ENCODE measurements at regions not wholly inside any gene's neighbourhood (a gene's known extent, or its start where the extent isn't known, plus 50 kb on each side); places are given as distances from the start of the nearest gene placed in this dataset.
"Not testable (repeated sequence)": the region's sequence is repeated elsewhere in the genome, so short reads cannot be mapped to it uniquely, and the experiment has no call there.

DNA sequence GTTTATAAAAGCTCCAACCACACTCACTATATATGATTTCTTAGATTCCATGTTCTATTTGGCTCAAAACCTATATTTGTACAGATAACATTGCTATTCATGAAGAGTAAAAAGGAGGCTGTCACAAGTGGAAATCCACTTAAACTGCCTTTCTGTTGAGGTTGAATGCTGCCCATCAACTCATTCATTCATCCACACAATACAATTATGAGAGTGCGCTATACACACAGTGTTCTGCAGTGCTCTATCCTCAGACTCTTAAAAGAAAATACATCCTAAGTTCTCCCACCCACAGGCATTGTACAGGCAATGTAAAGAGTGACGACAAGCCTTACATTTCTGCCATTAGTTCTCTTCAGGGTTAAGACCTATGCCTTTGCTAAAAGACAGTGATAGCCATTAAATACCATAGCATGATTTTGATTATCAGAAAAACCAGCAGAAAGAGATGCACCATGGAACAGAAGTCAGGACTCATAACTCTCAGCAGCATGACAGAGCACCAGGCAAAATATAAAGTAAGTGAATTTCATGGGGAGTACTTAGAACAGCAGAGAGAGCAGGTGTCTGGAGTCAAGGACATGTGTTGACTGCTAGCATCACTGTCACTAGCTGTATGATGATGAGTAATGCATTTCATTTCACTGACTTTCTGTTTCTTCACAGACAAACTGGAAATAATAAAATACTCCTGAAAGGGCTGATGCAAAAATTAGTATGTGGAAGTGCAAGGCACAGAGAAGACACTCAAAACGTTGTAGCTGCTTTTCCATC is 218.0 kb downstream of the RBM26 start:
- DNase-seq (ENCODE audit: low read depth in 2 of 2) = no peak

DNA sequence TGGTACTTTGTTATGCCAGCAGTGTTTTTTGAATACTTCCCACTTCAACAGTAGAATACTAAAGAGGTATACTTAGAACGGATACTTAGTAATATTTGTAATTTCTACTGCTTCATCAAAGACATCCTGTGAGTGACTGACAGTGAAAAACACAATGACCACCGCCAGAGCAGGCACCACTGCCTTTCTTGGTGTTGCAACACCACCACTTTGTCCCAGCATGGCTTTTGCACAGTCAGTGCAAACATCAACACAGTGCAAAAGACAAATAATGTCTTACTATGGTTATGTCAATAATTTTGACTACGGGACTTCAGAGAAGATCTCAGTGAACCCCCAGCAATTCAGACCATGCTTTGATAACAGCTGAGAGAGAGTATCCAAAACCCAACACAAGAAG is 220.5 kb downstream of the RBM26 start:
- no peak for DNase-seq (ENCODE audit: low read depth in 2 of 2)

DNA sequence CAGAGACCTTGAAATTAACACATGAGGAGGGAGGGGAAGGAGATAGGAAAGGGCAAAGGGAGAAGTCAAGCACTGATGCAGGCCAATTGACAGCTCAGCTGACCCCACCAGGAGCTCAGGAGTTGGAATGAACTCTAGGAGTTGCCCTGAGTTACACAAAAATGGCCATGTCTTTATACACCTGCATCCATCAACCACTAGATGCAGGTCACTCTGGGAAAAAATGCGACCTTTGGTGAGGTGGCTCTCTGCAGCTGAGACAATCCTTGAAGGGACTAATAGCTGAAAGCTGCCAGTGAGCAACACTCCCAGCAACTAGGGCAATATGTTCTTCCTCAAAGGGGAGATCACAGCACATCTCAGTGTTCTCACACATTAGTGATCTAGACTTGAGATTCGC is 222.8 kb downstream of the RBM26 start:
- no peak for DNase-seq (ENCODE audit: low read depth in 2 of 2)

DNA sequence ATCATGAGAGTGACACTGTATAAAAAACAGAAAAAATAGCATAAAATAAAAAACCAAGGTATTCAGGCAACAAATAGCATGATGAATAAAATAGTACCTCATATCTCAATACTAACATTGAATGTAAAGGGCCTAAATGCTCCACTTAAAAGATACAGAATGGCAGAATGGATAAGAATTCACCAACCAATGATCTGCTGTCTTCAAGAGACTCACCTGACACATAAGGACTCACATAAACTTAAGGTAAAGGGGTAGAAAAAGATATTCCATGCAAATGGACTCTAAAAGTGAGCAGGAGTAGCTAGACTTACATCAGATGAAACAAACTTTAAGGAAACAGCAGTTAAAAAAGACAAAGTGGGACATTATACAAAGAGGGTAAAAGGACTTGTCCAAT is 232.4 kb downstream of the RBM26 start:
- DNase-seq (ENCODE audit: low read depth in 2 of 2) = not testable (repeated sequence)

DNA sequence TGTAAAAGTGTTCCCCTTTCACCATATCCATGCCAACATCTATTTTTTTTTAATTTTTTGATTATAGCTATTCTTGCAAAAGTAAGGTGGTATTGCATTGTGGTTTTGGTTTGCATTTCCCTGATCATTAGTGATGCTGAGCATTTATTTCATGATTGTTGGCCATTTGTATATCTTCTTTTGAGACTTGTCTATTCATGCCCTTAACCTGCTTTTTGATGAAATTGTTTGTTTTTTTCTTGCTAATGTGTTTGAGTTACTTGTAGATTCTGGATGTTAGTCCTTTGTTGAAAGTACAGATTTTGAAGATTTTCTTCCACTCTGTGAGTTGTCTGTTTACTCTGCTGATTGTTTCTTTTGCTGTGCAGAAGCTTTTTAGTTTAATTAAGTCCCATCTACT is 233.1 kb downstream of the RBM26 start:
- DNase-seq (ENCODE audit: low read depth in 2 of 2) = not testable (repeated sequence)

DNA sequence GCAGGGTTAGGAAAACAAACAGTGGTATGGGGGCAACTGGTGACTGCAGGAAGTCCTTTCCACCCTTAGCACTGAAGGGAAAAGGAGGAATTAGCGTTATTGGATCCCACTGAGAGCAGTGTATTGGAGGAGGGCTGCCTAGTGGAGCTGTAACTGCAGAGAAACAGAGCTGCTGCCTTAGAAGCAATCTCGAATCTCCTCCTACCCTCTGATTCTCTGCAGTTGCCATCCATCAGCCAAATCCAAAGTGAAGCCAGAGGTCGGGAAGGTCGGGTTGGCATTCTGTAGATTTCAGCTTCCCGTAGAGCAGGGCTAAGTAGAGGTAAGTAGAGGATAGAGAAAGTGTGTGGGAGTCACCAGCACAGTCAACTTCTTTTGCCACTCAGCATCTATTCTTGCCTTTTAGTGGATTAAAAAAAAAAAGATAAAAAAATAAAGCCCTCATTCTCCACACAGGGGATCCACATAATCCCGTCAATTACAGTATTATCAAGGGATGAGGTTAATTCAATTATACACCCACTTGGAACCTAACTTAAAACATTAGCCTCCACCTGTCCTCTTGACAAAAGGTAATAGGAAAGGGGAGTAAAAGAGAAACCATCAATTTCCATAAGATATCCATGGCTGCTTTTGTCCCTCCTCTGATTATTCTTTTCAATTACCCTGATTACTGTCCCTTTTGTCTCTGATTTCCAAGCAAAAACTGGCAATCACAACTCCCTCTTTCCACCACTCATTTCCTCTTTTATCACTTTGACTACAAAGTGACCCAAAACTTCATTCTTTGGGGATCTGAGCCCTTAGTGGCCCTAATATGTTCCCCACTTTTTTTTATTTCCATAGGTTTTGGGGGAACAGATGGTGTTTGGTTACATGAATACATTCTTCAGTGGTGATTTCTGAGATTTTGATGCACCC is 234.7 kb downstream of the RBM26 start:
- DNase-seq (ENCODE audit: low read depth in 2 of 2) = no peak

DNA sequence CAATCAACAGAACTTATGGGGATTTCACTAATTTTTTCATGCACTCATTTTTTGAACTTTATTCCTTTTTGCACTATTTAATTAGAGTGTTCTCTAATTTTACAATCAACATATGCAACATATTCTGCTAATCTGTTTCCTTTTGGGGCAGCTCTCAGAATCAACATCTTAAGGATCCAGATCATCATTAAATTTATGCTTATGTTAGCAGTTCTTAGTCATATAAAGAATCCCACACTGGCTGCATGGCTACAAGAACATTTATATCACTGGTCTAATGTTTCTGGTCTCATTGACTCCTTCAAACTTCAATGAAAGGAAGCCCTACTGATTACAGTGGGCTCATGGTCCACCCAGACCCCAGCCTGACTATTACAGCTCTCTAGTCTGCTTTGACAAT is 245.2 kb downstream of the RBM26 start:
- no peak for DNase-seq (ENCODE audit: low read depth in 2 of 2)

DNA sequence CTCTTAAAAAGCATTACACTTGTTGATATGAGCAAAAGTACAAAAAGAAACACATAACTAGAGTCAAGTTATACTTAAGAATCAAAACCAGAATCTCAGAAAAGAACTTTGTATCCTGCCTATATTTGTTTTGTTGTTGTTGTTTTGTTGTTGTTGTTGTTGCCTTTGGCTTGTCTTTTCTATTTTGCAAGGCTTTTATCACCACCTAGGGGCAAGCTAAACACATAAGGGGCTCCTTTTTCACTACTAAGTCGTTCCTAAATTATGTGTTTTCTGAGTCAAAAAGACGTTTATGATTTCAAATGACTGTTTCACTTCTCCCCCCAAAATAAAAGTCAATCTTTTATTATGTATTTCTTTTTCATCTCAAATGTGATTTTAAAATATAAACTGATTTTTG is 250.2 kb downstream of the RBM26 start:
- no peak for DNase-seq (ENCODE audit: low read depth in 2 of 2)

DNA sequence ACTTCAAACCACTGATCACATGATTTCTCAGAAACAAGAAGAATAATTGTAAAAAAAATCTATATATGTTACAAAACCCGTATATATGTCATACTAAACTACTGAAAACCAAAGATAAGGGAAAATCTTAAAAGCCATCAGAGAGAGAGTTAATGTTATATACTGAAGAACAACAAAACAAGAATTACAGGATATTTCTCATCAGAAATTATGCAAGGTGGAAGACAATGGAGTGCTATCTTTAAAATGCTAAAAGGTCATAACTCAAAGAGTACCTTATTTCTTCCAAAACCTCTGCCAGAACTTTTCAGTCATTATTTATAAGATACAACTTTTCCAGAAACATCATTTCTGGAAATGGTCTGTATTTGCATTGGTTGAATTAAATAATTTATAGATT is 256.8 kb downstream of the RBM26 start:
- DNase-seq (ENCODE audit: low read depth in 2 of 2) = no peak

DNA sequence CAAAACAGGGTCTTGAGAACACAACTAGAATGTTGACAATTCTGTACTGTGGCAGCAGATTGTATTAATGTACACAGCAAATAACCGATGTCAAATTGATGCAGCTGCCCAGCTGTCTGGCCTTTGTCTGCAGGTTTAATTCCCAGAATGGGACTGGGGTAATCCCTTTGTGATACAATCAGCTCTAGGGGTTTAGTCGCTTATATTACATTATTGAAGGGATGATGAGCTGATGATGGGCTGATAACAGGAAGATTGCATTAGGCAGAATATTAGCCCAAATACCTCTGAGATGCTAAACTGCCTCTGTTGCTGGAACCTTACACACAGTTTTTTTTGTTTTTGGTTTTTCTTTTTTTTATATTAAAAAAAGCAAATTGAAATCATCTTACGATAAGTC is 265.0 kb downstream of the RBM26 start:
- DNase-seq (ENCODE audit: low read depth in 2 of 2) = no peak

DNA sequence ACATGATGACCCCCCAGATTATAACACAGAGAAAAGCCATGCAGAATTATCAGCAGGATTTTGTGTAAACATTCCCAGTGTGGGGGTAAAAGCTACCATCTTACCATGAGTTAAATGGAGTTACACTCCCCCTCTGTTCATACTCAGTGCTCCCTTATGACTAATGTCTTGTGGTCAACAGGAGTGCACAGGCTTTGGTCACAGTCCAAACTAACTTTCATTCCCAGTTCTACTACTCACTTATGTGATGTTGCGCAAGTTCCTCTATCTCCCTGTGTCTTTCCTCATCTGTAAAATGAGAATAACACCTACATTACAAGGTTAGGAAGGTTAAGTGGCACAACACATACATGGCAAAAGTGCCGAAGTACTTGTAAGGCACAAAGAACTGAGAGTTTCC is 277.9 kb downstream of the RBM26 start:
- no peak for DNase-seq (ENCODE audit: low read depth in 2 of 2)

DNA sequence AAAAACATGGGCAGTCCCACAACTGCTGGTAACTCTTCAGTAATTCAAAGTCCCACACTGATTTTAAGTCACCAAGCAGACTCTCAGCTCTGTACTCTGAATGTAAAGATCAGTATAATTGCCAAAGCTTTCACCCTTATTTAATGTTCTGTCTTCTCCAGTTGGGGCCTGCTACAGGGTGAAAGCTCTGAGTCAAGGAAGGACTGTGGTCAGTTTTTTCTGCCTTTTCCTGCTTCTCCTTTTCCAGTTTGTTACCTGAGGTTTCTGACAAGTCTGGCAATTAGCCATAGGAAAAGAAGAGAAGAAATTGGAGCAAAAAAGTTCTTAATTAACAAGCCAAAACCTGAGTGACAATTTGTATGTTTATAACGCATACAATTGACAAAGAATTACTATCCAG is 279.3 kb downstream of the RBM26 start:
- no peak for DNase-seq (ENCODE audit: low read depth in 2 of 2)

DNA sequence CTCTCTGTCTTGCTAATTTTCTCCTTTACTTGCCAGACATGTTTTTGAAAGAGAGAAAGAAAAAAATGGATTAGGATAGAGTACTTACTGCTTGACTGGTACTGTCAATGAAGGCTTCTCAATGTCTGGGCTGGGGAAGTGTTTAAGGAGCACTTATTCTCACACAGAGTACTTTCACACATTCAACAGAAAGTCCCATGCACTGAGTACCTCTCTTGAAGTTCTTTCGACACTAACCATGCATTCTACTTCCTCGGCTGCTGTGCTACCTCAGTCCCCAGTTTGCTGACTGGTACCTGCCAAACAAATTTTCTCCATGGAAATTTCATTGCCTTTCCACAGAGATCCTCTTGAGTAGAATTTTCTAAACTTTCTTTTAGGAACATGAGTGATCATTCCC is 281.9 kb downstream of the RBM26 start:
- no peak for DNase-seq (ENCODE audit: low read depth in 2 of 2)

DNA sequence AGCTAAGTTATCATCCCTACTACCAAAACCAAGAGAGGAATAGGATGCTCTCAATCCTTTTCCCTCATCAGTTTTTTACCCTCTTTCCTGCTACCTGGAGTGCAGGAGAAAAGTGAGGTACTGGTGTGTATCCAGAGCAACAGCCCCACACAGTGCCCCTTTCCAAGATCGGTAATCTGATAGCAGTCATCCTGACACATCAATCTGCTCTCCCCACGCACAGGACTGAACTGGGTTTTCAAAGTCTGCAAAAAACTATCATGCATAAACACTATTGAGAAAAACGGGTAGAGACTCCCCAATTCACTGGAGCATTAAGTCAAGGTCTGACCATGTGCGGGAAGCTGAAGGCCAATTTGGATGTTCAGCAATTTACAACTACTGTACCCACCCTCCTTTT is 284.8 kb downstream of the RBM26 start:
- DNase-seq (ENCODE audit: low read depth in 2 of 2) = no peak

DNA sequence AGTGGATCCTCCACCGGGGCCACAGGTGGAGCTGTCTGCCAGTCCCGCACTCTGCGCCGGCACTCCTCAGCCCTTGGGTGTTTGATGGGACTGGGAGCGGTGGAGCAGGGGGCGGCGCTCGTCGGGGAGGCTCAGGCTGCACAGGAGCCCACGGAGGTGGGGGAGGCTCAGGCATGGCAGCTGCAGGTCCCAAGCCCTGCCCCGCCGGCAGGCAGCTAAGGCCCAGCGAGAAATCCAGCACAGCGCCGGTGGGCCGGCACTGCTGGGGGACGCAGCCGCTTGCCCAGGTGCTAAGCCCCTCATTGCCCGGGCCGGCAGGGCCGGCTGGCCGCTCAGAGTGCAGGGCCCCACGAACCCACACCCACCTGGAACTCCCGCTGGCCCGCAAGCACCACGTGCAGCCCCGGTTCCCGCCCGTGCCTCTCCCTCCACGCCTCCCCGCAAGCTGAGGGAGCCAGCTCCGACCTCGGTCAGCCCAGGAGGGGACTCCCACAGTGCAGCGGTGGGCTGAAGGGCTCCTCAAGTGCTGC is 286.4 kb downstream of the RBM26 start:
- DNase-seq (ENCODE audit: low read depth in 2 of 2) = no peak

DNA sequence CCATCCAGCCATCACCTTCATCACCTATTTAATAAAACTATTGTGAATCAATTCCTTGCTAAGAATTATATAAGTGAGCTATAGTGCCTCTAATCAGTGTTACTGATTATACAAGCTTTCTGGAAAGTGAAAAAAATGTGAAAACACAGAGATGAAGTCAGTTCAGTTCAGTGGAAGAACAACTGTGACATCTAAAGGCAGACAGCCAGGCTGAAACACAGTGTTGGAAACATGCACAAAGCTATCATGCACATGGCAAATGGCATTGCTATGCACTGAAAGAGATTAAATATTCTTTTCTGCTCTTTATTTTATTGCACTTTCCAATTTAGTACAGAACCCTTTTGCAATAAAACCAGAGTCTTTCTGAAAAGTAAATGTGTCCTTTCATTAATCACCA is 294.0 kb downstream of the RBM26 start:
- DNase-seq (ENCODE audit: low read depth in 2 of 2) = no peak

DNA sequence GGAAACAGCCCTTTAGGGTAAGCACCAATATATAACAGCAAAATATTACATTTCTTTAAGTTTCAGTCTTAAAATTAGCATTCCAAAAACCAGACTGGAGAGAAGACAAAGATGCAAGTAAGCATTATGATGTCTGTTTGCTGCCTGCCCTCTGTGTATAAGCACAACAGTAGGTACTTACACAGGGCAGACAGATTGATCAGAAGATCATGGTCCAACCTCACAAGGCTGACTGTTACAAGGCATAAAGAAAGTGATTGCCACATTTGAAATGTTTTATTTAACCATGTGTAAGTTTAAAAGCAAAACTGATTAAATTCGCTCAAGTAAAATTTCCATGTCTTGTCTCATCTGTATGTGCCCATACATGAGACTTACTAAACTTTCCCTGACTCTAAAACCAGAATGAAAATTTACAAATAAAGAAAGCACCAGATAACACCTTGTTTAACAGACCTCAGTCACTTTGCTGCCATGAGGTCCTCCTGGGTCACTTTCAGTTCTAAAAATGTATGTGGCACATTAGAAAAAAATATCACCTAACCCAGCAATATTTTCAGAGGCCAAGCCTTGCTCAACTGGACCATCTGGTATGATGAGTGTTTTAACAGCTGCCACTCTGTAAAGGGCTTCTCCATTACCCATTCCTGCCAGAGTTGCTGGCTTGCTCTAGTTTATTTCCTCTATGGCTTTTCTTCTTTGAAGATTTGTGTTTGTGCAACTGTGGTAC is 297.0 kb downstream of the RBM26 start:
- no peak for DNase-seq (ENCODE audit: low read depth in 2 of 2)

DNA sequence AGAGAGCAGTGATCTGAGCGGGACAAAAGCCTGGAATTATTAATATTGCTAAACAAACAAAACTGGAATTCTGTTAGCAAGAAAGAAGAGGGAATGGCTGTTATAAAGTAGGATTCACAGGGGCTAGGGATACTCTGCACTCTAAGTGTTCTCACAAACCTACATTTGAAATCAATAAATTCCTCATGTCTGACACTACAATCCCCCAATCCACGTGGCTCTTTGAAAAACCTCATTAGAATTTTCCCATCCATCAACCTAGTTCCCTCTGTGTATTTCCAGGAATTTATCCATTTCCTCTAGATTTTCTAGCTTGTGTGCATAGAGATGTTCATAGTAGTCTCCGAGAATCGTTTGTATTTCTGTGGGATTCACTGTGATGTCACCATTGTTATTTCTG is 307.5 kb downstream of the RBM26 start:
- DNase-seq (ENCODE audit: low read depth in 2 of 2) = no peak

DNA sequence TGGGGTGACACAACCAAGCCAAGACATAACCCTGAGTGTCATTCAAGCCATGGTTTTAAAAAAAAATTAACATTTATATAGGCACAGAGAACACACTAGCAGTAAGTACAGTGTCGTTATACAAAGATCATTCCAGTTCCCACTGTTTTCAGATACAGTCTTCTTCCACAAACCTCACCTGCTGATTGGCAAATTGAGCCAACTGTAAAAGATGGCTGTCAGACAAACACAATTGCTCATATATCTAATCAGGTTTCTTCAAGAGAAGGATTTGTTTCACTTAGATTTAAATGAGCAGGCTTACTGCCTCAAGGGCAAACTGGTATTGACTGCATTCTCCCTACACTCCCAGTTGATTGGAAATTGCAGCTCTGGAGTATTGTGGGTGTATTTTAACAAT is 308.9 kb downstream of the RBM26 start:
- no peak for DNase-seq (ENCODE audit: low read depth in 2 of 2)

DNA sequence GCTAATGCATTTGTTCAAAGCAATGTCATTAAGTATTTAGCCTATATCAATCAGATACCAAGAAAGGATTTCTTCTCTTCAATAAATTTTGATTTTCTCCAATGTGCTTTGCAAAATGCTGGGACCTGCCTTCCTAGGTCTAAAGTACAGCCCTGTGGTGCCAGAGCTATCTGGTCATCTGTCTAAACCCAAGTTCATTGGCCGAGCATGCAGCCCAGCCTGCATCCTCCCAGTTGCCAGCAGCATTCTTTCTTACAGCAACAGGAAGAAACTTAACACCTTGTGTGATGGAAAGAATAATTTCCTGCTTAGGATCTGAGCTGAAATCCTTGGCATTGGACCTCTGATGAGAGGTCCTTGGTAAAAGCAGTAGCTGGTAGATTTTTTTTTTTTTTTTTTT is 310.0 kb downstream of the RBM26 start:
- no peak for DNase-seq (ENCODE audit: low read depth in 2 of 2)

DNA sequence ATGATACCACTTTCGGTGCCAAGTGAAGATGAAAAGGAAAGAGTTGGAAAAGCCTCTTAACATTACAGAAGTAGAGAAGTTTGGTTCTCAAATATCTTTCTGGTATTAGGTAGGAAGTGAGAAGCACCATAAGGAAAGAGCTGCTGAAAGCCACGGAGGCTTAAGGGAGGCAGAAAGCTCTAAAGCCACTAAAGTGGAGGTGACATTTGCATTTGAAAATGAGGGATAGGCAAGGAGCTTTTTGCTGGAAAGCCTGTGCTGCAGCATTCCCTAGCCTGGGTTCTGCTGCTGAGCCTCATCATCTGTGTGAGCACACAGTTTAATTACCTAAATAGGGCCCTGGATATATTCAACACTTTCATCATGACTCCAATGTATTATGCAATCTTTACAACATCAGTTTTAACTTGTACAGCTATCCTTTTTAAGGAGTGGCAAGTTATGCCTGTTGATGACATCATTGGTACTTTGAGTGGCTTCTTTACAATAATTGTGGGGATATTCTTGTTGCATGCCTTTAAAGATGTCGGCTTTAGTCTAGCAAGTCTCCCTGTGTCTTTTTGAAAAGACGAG is 315.4 kb downstream of the RBM26 start:
- no peak for DNase-seq (ENCODE audit: low read depth in 2 of 2)
